ENCODE measurements at regions not wholly inside any gene's neighbourhood (a gene's known extent, or its start where the extent isn't known, plus 50 kb on each side); places are given as distances from the start of the nearest gene placed in this dataset.

DNA sequence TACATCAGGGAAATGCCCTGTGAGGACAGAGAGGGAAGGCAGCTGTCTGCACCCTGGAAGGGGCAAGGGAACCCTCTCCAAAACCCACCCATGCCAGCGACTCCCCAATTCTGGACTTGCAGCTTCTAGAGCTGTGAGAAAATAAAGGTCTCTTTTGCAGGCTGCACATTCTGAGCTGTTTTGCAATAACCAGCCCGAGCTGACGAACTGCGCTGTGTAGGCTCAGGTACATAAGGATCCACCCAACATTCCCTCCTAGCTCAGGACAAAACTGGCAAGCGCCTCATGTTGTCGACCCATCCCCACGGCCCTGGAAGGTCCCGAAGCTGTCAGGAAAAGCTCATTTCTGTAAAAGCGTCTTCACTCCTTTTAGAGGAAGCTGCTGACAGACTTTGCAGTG is 271.8 kb downstream of the CRLF2 start:
- H3K9me3 Mint-ChIP-seq (ENCODE audit: unreplicated experiment) = peaks cover 1% of the 10 kb centered on the region
- TF ChIP-seq, protein P1, sequence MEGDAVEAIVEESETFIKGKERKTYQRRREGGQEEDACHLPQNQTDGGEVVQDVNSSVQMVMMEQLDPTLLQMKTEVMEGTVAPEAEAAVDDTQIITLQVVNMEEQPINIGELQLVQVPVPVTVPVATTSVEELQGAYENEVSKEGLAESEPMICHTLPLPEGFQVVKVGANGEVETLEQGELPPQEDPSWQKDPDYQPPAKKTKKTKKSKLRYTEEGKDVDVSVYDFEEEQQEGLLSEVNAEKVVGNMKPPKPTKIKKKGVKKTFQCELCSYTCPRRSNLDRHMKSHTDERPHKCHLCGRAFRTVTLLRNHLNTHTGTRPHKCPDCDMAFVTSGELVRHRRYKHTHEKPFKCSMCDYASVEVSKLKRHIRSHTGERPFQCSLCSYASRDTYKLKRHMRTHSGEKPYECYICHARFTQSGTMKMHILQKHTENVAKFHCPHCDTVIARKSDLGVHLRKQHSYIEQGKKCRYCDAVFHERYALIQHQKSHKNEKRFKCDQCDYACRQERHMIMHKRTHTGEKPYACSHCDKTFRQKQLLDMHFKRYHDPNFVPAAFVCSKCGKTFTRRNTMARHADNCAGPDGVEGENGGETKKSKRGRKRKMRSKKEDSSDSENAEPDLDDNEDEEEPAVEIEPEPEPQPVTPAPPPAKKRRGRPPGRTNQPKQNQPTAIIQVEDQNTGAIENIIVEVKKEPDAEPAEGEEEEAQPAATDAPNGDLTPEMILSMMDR (IDR thresholded peaks at IDR 0.05; ENCODE audit: partially characterized antibody, unreplicated experiment) = no peak
- H3K36me3 Mint-ChIP-seq (ENCODE audit: unreplicated experiment) = no peaks in the 10 kb centered on the region
- H3K27ac Mint-ChIP-seq (ENCODE audit: unreplicated experiment) = no peak overlapping the region
- H3K27me3 Mint-ChIP-seq (ENCODE audit: unreplicated experiment) = peaks cover 16% of the 10 kb centered on the region
- H3K4me1 Mint-ChIP-seq (ENCODE audit: low read depth, unreplicated experiment) = no peaks in the 10 kb centered on the region
- DNase-seq = no peak
- no peak overlapping the region for H3K4me3 Mint-ChIP-seq (ENCODE audit: unreplicated experiment)

- Mint-ChIP-seq H3K27ac (ENCODE audit: unreplicated experiment) (no peak overlapping the region), H3K4me1 (ENCODE audit: low read depth, unreplicated experiment) (no peaks in the 10 kb centered on the region), H3K27me3 (ENCODE audit: unreplicated experiment) (peaks cover 13% of the 10 kb centered on the region), H3K9me3 (ENCODE audit: unreplicated experiment) (peaks cover 1% of the 10 kb centered on the region), H3K36me3 (ENCODE audit: unreplicated experiment) (no peaks in the 10 kb centered on the region), H3K4me3 (ENCODE audit: unreplicated experiment) (no peak overlapping the region)
- TF ChIP-seq, protein P1 (IDR thresholded peaks at IDR 0.05; ENCODE audit: partially characterized antibody, unreplicated experiment) = no peak
- DNase-seq = no peak
Observed at GRCh38 chrX:936979-937769, 275.3 kb downstream of the CRLF2 start.

GRCh38 chrX:933611-934010 is 278.8 kb downstream of the CRLF2 start:
- Mint-ChIP-seq H3K9me3 (ENCODE audit: unreplicated experiment) (peaks cover 2% of the 10 kb centered on the region), H3K36me3 (ENCODE audit: unreplicated experiment) (no peaks in the 10 kb centered on the region), H3K4me3 (ENCODE audit: unreplicated experiment) (no peak overlapping the region), H3K4me1 (ENCODE audit: low read depth, unreplicated experiment) (no peaks in the 10 kb centered on the region), H3K27me3 (ENCODE audit: unreplicated experiment) (no peaks in the 10 kb centered on the region), H3K27ac (ENCODE audit: unreplicated experiment) (no peak overlapping the region)
- DNase-seq = no peak
- TF ChIP-seq, protein P1 (IDR thresholded peaks at IDR 0.05; ENCODE audit: partially characterized antibody, unreplicated experiment) = no peak

- DNase-seq = no peak
- H3K9me3 Mint-ChIP-seq (ENCODE audit: unreplicated experiment) = peaks cover 2% of the 10 kb centered on the region
Observed at GRCh38 chrX:928606-929005, 283.8 kb downstream of the CRLF2 start.

GRCh38 chrX:926991-927390 is 285.5 kb downstream of the CRLF2 start:
- Mint-ChIP-seq H3K9me3 (ENCODE audit: unreplicated experiment) (peaks cover 2% of the 10 kb centered on the region), H3K36me3 (ENCODE audit: unreplicated experiment) (no peaks in the 10 kb centered on the region), H3K4me1 (ENCODE audit: low read depth, unreplicated experiment) (no peaks in the 10 kb centered on the region), H3K27me3 (ENCODE audit: unreplicated experiment) (no peaks in the 10 kb centered on the region), H3K27ac (ENCODE audit: unreplicated experiment) (no peak overlapping the region), H3K4me3 (ENCODE audit: unreplicated experiment) (no peak overlapping the region)
- DNase-seq = no peak
- TF ChIP-seq, protein P1 (IDR thresholded peaks at IDR 0.05; ENCODE audit: partially characterized antibody, unreplicated experiment) = no peak

More at GRCh38 chrX:928606-929005, 283.8 kb downstream of the CRLF2 start:
- H3K27ac Mint-ChIP-seq (ENCODE audit: unreplicated experiment) = no peak overlapping the region
- H3K4me1 Mint-ChIP-seq (ENCODE audit: low read depth, unreplicated experiment) = no peaks in the 10 kb centered on the region
- TF ChIP-seq, protein P1 (IDR thresholded peaks at IDR 0.05; ENCODE audit: partially characterized antibody, unreplicated experiment) = no peak
- no peak overlapping the region for H3K4me3 Mint-ChIP-seq (ENCODE audit: unreplicated experiment)
- no peaks in the 10 kb centered on the region for H3K27me3 Mint-ChIP-seq (ENCODE audit: unreplicated experiment)
- H3K36me3 Mint-ChIP-seq (ENCODE audit: unreplicated experiment) = no peaks in the 10 kb centered on the region

All from glutamatergic neuron (in vitro differentiated cells).